OCI-LY7 (cell line): ENCODE measurements at regions not wholly inside any gene's neighbourhood (a gene's known extent, or its start where the extent isn't known, plus 50 kb on each side); places are given as distances from the start of the nearest gene placed in this dataset.

Experiments
- EZH2phosphoT487 ChIP-seq: fragments of 200-600 bp; sonication (generic); IDR thresholded peaks from 2 replicates; pipeline ENCODE4 v1.6.1; 2018; ENCODE audit warnings: low read depth, borderline replicate concordance, mild to moderate bottlenecking, mixed run types, antibody characterized with exemption, low read length, moderate library complexity, mixed read lengths
- TF ChIP-seq, protein P1 (sequence below): fragments of 200-600 bp; sonication (generic); conservative IDR thresholded peaks from 2 replicates; pipeline ENCODE4 v1.5.1; 2014; ENCODE audit warnings: mild to moderate bottlenecking, antibody characterized with exemption, low read length, moderate library complexity, mixed read lengths

DNA sequence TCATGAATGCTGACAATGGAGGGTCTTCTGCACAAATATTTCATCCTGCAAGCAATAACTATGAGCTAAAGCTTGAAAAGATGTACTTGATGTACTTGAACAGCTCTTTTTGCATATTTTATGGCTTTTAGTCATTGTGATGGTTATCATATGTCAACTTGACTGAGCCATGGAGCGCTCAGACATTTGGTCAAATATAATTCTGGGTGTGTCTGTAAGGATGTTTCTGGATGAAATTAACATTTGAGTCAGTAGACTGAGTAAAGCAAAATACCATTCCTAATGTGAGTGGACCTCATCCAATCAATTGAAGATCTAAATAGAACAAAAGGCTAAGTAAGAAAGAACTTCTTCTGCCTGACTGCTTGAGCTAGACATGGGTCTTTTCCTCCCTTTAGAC is 509.0 kb downstream of the BCL11A start:
- TF ChIP-seq, protein P1, sequence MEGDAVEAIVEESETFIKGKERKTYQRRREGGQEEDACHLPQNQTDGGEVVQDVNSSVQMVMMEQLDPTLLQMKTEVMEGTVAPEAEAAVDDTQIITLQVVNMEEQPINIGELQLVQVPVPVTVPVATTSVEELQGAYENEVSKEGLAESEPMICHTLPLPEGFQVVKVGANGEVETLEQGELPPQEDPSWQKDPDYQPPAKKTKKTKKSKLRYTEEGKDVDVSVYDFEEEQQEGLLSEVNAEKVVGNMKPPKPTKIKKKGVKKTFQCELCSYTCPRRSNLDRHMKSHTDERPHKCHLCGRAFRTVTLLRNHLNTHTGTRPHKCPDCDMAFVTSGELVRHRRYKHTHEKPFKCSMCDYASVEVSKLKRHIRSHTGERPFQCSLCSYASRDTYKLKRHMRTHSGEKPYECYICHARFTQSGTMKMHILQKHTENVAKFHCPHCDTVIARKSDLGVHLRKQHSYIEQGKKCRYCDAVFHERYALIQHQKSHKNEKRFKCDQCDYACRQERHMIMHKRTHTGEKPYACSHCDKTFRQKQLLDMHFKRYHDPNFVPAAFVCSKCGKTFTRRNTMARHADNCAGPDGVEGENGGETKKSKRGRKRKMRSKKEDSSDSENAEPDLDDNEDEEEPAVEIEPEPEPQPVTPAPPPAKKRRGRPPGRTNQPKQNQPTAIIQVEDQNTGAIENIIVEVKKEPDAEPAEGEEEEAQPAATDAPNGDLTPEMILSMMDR, result no peak
- TF ChIP-seq EZH2phosphoT487, result no peak
